Myocyte (in vitro differentiated cells): ENCODE measurements at regions not wholly inside any gene's neighbourhood (a gene's known extent, or its start where the extent isn't known, plus 50 kb on each side); places are given as distances from the start of the nearest gene placed in this dataset.

Experiments
- DNase-seq: peaks from one replicate; pipeline ENCODE4 v3.0.0-alpha.2; 2012; ENCODE audit warnings: low read depth

DNA sequence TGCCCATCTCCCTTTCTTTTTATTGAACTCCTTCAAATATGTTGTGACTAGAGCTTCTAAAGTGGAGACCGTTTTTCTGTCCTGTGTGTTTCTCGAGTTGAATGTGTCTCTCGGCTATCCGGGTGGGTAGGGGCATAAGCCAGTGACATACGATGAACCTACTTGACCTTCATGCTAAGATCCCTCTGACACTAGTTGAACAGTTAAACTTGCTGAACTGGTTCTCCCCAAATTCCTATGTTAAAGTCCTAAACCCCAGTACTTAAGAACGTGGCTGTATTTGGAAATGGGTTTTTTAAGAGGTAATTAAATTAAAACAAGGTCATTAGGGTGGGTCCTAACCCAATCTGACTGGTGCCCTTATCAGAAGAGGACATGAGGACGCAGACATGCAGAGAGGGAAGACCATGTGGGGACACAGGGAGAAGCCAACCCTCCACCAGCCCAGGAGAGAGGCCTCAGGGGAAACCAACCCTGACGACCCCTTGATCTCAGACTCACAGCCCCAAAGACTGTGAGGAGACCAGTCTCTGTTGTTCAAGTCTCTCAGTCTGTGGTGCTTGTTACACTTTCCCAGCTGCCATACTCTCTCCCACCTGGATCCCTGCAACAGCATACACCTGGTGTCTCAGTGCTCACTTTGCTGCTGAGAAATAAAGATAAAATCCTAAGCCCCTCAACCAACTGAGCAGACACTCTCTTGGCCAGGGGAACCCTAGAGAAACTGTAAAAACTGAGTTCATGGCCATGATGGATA lies 208.4 kb downstream of the MYLK4 start:
- no peak for DNase-seq

DNA sequence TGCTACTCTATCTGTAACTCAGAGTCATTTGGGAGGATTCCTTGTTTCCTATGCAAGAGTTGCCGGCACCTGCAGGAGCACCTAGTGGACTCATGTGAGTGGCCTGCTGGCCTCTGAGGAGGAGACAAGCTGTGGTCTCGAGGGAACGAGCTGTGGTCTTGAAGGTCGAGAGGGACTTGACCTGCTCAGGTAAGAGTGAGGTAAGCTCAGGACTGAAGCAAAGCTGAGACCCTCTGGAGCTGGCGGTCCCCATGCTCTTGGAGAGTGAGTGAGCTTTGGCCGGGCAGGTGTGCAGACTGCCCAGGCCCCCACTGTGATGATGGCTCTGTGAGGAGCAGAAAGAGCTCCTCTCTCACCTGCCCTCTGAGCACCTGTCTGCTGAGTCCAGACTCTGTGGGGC lies 214.3 kb downstream of the MYLK4 start:
- no peak for DNase-seq

DNA sequence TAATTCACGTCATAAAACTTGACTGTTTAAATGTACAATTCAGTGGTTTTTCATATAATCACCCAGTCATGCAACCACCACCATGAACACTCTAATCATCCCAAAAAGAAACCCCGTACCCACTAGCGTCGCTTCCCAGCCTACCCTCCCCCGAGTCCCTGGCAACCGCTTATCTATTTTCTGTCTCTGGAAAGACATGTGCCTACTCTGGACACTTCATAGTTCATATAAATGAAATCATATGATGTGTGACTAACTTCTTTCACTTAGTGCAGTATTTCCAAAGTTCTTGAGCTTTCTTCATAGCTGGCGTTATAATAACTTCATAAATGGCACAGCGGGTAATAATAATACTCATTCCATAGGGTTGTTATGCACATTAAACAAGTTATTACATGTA lies 215.2 kb downstream of the MYLK4 start:
- DNase-seq: no peak

DNA sequence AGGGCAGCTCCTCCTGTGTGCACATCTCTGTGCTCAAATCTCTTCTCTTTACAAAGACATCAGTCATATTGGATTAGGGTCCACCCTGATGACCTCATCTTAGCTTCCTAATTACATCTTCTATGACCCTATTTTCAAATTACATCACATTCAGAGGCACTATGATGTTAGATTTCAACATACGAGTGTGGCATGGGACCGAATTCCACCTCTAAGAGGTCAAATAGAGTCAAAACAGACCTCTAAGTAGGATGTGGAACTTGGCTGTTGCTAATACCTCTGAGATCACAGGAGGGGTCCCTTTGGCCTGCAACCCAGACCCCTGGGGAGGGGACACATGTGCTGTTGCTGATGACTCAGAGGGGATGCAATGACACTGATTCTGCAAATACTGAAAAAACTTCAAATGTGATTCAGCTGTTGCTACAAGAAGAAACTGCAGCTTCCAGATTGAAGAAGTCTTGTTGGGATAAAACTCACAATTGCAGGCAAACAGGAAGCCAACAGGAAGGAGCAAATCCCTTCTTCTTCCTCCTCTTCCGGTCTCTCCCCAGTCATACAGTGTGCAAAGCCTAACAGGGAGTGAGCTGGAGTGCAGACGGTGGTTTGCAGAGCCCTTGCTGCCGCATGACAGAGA lies 216.2 kb downstream of the MYLK4 start:
- no peak for DNase-seq

DNA sequence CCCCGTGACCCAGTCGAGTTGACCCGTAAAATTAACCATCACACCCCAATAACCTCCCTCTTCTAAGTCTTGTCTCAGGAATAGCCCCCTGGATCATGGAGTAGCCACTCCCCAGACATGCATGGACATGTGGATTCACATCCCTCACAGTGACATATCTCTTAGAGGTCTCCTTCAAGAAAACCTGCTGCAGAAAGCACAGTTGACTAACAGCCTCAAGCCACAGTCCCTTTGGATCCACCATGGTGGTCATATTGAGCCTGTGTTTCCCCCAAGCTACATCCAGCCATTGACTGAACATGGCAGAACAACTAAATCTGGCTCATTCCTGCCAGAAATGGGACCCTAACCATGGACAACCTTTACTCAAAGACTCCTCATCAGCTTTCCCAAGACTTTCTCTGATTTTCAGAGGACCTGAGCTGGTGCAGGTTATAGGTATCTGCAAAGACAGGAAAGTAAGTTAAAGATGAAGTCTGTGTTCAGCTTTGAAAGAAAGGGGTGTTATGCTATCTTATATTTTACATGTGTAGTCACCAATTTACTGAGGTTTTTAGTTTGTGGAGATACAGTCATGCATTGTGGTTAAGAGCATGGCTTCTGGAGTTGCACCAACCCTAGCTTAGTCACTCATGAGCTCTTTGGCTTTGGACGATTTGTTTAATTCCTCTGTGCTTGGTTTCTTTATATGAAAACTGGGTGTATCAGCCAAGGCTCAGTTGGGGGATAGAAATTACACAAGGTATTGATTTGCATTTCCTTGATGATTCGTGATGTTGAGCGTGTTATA lies 219.1 kb downstream of the MYLK4 start:
- DNase-seq: peak; percentile 63

DNA sequence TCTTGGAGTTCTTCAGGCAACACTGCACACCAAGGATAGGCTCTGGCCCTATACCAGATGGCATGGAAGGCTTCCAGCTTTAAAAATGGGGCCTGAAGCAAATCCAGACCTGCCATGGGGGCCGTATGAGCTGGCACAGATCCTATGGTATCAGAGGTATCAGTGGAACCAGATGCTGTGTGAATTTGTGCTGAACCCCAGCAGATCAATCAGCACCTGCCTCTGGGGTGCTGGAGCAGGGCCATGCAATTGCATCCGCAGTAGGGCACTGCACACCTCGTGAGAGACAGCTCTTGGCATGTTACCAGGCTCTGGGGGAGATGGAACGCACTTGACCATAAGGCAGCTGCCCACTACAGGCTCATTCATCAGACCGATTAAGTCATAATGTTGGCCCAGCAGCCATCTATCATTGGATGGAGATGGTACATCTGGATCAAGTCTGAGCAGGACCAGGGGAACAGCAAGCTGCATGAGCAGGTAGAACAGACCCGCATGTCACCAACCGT lies 221.5 kb downstream of the MYLK4 start:
- DNase-seq: no peak

DNA sequence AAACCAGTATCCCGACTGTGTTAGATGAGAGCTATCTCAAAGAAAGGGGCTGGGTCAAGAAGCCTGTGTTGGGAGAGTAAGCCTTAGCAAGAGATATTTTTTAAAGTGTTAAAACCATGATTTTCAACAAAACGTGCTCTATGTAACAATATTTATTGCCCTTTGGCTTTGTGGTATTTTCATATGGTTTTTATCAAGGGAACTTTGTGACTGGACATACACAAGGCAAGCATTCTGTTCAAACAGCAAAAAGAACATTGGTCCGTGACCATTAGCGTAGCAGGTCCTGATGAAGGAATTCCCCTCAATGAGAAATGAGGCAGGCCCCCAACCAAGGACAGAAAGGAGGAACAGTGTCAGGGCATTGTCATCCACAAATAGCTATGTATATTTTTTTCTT lies 222.6 kb downstream of the MYLK4 start:
- no peak for DNase-seq

DNA sequence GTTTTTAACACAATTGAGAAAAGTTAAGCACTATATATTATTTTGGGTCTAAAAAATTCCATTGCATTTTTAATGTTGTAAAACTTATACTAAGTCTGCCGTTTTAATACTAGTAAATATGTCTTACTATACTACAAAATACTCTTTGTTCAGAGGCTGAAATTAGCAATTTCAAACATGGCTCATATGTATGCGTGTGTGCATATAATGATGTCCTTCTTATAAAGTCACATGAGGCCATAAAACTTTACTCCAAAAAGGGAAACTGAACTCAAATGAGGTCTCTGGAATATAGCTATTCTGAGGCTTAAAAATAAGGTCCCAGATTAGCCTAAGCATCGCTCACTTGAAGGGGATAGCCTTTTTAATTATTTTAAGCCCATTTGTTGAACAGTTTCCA lies 224.0 kb downstream of the MYLK4 start:
- no peak for DNase-seq

DNA sequence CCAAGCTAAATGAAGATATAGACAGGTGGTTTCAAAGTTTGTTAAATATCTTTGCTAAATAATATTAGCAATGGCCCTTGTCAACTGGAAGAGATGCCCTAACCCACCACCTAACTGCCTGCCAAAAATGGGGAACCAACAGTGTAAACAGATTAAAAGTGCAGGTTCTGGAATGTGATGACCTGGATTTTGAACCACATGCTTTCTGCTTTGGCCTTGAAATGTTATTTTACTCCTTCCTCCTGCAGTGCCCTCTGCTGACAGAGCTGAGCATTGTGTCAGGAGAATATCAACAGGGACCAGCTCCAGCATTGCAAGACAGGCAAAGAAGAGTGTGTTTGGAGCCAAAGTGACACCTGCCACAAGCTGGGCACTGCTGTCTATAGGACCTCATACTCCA lies 226.6 kb downstream of the MYLK4 start:
- no peak for DNase-seq

DNA sequence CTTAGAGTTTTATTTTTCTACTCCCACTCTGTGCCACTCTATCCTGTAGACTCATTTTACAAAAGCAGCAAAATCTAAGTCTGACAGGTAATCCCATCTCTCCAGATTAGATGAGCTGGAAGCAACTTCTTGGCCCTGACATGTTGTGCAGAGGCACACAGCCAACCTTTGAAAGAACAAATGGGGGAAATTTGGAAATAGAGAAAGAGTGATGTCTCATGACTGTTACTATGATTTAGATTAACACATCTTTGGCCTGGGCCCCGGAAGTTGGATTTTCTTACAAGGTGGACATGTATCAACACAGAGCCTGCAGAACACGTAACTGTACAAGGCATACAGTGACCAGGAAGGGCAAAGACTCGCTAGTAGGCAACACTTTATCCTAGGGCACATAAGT lies 227.7 kb downstream of the MYLK4 start:
- no peak for DNase-seq

DNA sequence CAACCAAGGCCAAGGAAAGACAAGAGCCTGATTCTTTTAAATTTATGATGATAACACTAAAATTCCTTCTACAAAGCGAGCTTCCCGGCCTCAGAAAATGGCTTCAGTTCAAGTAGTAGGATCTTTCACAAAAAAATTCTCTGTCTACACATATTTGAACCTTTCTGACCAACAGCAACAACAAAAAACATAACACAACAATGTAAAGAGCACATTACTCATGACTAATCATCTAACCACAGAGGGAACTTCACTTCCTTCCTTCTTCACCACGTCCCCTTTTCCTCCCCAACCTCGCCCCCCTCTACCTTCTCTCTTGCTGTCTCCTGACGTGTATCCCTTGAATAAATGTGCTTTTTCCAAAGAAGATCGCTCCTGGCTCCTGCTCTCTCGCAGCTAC lies 228.2 kb downstream of the MYLK4 start:
- DNase-seq: no peak

DNA sequence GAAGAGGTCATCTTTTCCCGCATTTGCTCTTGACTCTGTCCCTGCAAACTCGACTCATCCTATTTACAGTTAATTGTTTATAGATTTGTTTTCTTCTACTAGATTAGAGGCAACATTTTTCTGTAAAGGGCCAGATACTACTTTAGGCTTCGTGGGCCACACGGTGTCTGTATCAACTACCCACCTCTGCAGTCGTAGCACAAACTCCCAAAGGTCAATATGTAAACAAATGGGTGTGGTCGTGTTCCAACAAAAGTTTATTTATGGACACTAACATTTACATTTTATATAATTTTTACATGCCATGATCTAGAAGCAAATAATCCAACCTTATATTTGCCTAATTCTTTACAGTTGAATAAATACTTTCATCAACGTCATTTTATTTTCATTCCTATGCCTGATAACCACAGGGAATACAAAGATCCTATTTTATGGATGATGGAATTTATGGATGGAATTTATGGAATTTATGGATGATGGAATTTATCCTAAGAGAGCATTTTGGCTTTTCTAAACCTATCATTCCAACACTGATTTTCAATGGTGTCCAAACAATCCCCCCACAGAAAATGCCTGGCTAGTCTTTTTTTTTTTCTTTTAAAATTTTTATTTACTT lies 232.8 kb downstream of the MYLK4 start:
- DNase-seq: no peak

DNA sequence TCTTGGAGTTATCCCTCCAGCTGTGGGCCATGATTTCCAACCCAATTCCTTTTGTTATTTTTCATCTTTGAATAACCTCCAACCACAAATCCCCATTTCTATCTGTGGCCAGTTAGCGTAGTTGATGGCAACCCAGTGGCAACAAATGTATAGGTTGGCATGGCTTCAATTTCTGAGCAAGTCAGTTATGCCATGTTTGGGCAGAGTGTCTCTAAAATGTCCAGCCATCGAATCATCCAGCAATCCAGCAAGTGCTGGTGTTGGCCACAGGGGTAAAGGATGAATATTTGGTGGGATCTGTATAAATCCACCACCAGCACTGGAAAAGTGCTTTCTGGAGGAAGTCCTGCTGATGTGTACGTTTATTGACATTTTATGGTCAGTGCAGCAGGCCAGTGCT lies 233.3 kb downstream of the MYLK4 start:
- DNase-seq: no peak

DNA sequence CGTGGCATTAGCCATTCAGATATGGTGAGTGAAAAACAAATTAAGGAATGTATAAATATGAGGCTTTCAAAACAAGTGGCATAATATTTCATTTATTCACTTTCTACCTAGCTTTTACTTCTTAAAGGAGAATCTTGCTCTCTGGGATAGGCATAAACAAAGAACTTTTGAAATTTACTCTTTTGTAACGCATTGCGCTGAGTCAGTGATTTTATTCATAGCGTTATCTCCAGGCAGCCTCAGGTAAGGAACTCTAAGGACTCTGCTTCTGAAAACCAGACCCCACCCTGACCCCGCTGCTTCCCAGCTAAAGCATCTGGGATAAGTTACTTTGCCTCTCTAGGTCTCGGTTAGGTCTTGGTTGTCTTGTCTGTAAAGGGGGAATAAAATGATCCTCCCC lies 234.7 kb downstream of the MYLK4 start:
- no peak for DNase-seq

DNA sequence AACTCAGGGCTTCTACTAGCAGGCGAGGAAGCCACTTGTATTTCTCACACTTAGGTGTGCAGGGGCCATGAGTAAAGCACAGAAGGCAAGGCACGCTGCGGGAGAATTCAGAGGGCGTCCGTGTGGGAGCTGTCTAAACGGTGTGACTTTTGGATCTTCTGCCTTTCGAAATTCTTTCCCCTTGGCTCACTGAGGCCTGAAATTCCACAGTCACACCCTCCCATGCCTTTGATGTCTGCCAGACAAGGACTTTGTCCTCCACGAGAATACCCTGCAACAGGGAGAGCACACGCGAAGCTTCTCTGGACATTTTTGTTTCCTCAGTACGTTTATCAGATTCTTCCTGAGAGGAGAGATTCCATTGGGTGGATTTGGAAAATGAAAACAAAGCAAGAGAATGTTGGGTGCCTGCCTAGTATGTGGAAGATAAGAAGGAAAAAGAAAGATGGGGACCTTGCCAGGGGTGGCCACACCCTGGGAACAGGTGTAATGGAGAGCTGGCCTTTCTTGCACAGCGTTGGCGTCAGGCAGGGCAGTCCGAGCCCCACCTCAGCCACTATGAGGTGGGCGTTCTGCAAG lies 235.7 kb downstream of the MYLK4 start:
- no peak for DNase-seq

DNA sequence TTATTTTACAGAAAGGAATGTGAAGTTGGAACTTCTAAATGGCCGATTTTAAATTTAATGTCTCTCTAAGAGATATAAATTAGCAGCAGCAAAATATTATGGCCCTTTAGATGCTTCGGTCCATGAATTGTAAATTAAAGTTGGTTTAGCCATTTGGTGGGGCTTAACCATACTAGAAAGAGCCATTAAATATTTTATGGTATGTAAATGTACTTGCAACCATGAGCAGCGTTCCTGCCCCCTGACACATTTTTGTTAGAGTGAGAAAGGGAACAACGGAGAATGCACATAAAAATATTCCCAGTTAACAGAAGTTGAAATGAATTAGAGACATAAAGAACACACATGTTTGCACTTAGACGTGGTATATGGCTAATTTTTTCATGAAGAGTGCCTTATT lies 237.9 kb downstream of the MYLK4 start:
- DNase-seq: no peak

DNA sequence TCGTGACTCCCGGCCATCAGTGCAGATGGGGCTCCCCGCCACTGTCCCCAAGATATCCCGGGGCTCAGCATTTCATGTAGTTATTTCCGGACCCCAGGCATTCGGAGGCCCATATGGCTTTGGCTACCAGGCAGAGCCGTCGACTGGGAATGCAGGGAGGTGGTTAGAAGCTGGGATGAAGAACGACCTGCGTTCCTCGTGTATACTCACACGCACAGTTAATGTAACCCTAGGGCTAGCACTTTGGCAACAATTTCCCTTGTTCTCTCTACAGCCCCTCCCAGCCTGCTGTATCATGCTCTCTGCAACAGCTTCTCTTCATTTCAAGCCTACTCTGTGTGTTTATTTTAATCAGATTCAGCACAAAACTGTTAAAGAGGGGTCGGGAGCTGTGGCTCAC lies 240.4 kb downstream of the MYLK4 start:
- DNase-seq: no peak

DNA sequence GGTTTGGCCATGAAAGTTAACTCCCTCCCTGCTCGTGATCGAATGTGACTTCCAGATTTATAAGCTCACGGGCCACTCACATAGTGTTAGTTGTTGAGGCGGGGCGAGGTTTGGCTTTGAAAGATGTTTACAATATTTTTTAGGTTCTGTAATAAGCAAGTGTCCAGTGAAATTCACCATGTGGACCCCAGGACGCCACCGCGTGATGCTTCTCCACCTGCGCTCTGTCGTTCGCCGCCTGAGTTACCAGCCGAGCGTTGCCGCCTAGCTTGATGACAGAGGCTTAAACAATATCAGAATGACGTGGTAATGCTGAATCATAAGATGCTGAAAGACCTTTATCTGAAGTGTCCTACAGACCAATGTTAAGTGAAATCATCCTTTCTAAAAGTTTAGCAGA lies 241.0 kb downstream of the MYLK4 start:
- DNase-seq: no peak

DNA sequence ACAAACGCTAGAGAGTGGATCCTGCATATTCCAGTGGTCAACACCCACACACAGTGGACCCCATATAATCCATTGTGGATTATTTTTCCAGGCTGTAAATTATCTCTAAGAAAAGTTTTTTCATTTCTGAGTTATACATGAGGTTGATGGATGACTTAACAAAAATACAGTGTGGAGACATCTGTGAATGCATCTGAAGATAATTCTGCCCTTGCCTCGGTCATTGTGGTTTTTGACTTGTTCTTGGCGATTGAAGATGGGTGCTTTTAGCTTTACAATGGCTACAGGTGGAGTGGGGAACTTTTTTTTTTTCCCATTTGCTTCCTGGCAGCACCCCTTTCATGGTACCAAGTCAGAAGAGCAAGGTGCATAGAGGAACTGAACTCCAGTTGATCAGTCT lies 242.7 kb downstream of the MYLK4 start:
- no peak for DNase-seq

DNA sequence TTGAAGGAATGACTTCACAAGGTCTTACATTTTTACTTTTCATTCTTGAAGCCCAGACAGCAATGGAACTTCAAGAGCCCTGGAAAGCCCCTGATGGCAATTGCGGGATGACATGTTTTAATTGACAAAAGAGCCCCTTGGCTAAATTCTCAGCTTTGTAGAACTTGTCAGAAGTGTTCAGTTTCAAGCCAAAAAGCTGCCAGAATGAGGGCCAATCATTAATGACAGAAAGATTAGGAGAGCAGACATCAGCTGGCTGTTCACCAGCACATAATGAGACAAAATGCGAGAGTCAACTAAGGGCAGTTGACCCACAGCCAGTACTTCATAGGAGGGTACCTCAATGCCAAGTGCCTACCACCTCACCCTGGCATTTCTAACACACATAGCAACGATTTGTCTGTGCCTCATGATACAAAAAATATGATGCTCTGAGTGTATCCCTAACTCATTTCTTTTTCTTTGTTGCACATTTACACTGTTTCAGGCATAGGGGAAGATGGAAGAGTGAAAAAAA lies 243.1 kb downstream of the MYLK4 start:
- DNase-seq: no peak

DNA sequence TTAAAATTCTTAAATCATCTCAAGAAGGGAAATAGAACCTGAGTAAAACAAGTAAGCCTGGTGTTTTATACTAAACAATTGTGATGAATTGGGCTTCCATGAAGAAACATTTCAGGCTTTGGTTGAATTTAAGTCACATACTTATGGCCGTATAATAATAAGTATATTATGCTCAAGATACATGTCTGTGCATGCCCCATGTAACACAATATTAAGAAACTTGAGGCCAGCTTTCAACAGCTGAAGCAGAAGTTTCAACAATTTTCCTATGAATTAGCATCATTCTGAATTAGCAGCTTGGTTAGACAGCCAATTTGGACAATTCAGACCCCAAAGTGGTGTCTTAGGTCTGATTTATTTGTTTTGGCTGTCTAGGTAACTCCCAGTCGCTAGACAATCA lies 243.7 kb downstream of the MYLK4 start:
- DNase-seq: no peak
